Body of pancreas (tissue), 4 donors: ENCODE measurements at regions not wholly inside any gene's neighbourhood (a gene's known extent, or its start where the extent isn't known, plus 50 kb on each side); places are given as distances from the start of the nearest gene placed in this dataset.

ENCODE experiments used
- POLR2A ChIP-seq, 3 donors: fragments of 450-650 bp; IDR thresholded peaks; one replicate each; pipeline ENCODE4 v1.6.1; 2016; ENCODE audit warnings: antibody characterized with exemption in 3 of 3, mild to moderate bottlenecking in 2 of 3
- TF ChIP-seq, protein P1 (sequence below), 7 experiments: fragments of 450-650 bp in 4 of 7; fragments of 200-600 bp in 3 of 7; sonication (generic) in 3 of 7; IDR thresholded peaks; one replicate each; pipeline ENCODE4 v1.5.1; 2016 to 2019; ENCODE audit warnings: antibody characterized with exemption in 7 of 7

DNA sequence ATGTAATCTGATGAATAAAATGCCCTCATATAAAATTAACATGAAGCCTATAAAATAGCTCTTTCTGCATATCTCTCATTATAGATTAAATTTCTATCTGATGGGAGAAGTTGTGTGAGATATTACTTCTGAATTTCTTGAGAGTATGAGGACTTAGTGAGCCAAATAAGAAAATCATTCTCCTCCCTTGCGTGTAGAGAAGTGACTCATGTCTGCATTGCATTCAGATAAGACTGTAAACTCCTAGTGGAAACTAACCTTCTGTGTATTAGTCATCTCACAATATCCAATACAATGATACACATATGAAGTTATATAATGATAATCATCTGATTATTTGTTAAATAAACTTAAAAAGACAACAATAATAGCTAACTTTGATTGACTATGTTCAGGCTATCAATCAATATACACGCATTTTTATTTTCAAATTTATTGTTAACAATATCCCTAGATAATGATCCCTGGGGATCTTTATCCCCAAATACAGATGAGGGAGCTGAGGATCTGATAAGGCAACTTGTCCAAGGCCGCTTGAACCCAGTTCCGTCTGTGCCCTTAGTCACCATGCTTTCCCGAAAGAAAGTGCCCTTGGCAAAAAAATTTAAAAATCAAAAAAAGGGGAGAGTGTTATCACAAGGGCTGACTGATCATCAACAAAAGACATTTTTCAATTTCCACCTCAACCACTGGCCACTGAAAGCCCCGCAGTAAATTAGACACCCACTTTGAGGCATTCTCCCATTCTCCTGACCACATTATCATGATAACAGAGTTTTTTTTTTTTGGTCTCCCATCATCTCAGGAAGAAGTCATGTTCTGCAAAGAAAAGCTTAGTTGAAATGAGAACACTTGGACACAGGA is 189.2 kb upstream of the RASSF8 start:
- TF ChIP-seq, protein P1, sequence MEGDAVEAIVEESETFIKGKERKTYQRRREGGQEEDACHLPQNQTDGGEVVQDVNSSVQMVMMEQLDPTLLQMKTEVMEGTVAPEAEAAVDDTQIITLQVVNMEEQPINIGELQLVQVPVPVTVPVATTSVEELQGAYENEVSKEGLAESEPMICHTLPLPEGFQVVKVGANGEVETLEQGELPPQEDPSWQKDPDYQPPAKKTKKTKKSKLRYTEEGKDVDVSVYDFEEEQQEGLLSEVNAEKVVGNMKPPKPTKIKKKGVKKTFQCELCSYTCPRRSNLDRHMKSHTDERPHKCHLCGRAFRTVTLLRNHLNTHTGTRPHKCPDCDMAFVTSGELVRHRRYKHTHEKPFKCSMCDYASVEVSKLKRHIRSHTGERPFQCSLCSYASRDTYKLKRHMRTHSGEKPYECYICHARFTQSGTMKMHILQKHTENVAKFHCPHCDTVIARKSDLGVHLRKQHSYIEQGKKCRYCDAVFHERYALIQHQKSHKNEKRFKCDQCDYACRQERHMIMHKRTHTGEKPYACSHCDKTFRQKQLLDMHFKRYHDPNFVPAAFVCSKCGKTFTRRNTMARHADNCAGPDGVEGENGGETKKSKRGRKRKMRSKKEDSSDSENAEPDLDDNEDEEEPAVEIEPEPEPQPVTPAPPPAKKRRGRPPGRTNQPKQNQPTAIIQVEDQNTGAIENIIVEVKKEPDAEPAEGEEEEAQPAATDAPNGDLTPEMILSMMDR (IDR thresholded peaks at IDR 0.05) = no peak
- TF ChIP-seq POLR2A (IDR thresholded peaks at IDR 0.05) = no peak
